Colon (tissue), 2 donors: ENCODE measurements at regions not wholly inside any gene's neighbourhood (a gene's known extent, or its start where the extent isn't known, plus 50 kb on each side); places are given as distances from the start of the nearest gene placed in this dataset.

Experiments used
- FAIRE-seq: peaks from 2 replicates; lab custom pipeline; 2012; peaks lifted over from hg19 to GRCh38; lab: Jason Lieb, UNC
- donor health status: control.
- donor health status: control.

GRCh38 chr4:128483041-128483440 is 195.4 kb upstream of the PGRMC2 start:
- no peak for FAIRE-seq

- no peak for FAIRE-seq
These were observed 194.3 kb upstream of the PGRMC2 start for GRCh38 chr4:128481752-128482480.

- FAIRE-seq, result no peak
These were observed 193.3 kb upstream of the PGRMC2 start for GRCh38 chr4:128480945-128481344.

GRCh38 chr4:128477540-128477939 is 189.9 kb upstream of the PGRMC2 start:
- FAIRE-seq, result no peak

- no peak for FAIRE-seq
These were observed 188.0 kb upstream of the PGRMC2 start for GRCh38 chr4:128475597-128475996.

- no peak for FAIRE-seq
These were observed 184.0 kb upstream of the PGRMC2 start for GRCh38 chr4:128471576-128471975.

GRCh38 chr4:128470492-128471053 is 183.0 kb upstream of the PGRMC2 start:
- FAIRE-seq, result no peak

GRCh38 chr4:128468123-128468989 is 180.7 kb upstream of the PGRMC2 start:
- no peak for FAIRE-seq

- no peak for FAIRE-seq
These were observed 177.9 kb upstream of the PGRMC2 start for GRCh38 chr4:128465523-128465922.

- no peak for FAIRE-seq
These were observed 175.4 kb upstream of the PGRMC2 start for GRCh38 chr4:128463006-128463405.

GRCh38 chr4:128462103-128462783 is 174.6 kb upstream of the PGRMC2 start:
- FAIRE-seq, result no peak

- FAIRE-seq, result no peak
These were observed 173.9 kb upstream of the PGRMC2 start for GRCh38 chr4:128461291-128462102.

GRCh38 chr4:128459547-128459946 is 171.9 kb upstream of the PGRMC2 start:
- no peak for FAIRE-seq

- FAIRE-seq, result no peak
These were observed 171.2 kb upstream of the PGRMC2 start for GRCh38 chr4:128458816-128459215.

GRCh38 chr4:128457726-128458125 is 170.1 kb upstream of the PGRMC2 start:
- FAIRE-seq, result no peak

- no peak for FAIRE-seq
These were observed 168.6 kb upstream of the PGRMC2 start for GRCh38 chr4:128456171-128456570.

- no peak for FAIRE-seq
These were observed 167.9 kb upstream of the PGRMC2 start for GRCh38 chr4:128455480-128455879.

- FAIRE-seq, result no peak
These were observed 167.3 kb upstream of the PGRMC2 start for GRCh38 chr4:128454881-128455280.

GRCh38 chr4:128454281-128454871 is 166.8 kb upstream of the PGRMC2 start:
- FAIRE-seq, result no peak

GRCh38 chr4:128452415-128452814 is 164.8 kb upstream of the PGRMC2 start:
- FAIRE-seq, result no peak

GRCh38 chr4:128451270-128451905 is 163.8 kb upstream of the PGRMC2 start:
- FAIRE-seq, result no peak
